ENCODE measurements at regions not wholly inside any gene's neighbourhood (a gene's known extent, or its start where the extent isn't known, plus 50 kb on each side); places are given as distances from the start of the nearest gene placed in this dataset.

DNA sequence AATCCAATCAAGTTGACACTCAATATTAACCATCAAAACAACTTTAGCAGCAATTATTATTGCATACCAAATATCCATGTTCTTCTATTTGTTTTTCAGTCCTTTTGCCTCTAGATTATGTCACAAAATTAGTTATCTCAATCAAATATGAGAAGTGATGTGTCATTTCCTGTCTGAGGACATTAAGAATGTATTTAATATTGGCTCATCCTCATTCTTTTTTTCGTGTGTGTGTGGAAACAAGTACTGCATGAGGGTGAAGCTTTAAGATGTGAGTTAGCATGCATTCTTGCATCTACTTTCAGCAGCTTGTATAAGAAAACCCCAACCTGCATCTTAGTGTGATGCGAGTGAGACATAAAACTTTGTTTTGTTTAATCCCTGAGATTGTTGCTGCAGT is 301.4 kb downstream of the GRIA2 start:
- intact Hi-C loops (cut with DNase I): no loop called here

DNA sequence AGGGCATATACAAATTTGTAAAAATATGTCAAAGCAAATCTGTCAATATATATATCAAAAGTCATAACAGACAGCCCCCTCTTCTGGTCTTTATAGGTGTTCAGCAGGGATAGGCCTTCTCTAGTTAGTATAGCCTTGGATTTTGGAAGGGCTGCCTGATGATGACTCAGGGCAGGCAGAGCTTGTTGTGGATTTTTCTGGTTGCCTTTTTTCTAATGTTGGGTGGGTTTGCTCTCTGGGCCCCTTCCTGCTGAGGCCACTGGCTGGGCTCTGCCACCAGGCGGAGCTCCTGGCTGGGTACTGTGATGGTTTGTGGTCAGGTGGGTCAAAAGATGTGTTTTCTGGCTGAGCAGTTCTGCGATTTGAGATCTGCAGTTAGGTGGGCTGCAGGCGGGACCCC is 294.2 kb downstream of the GRIA2 start:
- intact Hi-C loops (cut with DNase I): no loop called here
- no peak for DNase-seq

More for the DNA sequence above, 301.4 kb downstream of the GRIA2 start:
- no peak for DNase-seq

DNA sequence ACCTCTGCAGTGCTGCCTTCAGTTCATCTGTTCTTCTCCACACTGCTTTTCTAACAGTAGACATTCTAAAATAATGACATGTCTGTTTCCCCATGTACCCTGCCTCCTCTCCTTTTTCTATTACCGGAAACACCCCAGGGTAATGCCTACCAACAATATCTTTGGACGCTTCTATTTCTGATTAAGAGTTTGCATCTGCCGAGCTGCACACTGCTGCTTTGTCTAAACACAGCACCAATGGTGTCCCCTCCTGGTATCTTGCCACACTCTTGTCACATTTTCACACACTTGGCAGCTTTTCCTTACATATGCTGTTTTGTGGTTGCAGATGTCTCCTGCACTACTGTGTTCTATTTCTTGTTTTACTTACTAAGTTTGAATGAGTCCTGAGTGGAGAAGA is 288.8 kb downstream of the GRIA2 start:
- peak in 4 of 42 donors; percentile 3 to 19 (median 7) for DNase-seq
- intact Hi-C loops (cut with DNase I): no loop called here

DNA sequence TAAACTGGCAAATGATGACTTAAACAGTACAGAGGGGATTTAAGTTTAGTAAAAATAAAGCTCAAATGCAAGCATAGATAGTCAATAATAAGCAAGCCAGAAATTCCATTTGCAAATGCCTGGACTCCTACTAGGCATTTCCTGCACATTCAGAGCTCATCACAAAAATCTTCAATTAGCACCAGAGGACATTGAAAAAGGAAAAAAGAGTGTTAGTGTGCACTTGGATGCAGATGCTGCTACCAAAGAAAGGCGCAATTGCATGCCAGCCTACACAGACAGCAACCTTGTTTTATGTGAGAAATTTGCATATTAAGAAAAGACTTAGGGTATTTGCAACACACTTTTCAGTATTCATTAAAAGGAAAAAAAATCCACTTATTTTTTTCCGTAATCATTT is 282.1 kb downstream of the GRIA2 start:
- intact Hi-C loops (cut with DNase I): no loop called here
- DNase-seq: peak in 1 of 42 donors; percentile 11

DNA sequence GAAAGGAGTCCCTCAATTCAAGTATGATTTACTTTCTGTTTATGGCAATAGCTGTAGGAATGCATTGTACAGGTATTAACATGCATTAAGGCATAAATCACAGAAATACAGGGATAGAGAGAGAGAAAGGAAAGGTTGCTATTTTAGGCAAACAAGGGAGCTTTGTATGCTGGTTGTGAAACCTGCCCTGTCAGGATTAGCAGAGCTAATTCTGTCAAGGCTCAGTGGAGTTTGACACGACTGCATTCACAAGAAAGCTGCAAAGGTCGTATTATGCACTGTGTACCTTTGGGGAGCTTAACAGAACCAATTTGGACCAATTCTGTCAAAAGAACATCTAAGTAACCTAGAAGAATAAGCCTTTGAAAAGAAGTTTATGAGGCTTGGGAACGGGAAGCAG is 239.3 kb downstream of the GRIA2 start:
- DNase-seq: peak in 16 of 42 donors; percentile 7 to 61 (median 27)
- intact Hi-C loops (cut with DNase I): no loop called here

DNA sequence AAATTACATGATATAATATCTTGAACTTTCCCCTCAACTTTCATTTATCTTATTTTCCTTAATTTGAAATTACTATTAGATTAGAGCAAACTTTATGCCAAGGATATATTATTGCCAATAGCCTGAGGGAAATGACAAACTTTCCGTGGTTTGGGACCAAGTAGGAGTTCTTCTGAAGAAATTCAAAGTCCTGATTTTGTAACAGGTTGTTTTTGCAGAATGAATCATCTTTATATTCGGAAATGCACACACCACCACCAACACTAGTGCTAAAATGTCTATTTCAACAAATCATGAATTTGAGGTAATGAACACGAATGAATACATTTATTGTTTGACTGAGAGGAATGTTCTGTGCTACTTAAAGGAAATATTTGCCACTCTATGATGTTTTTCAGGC is 226.7 kb downstream of the GRIA2 start:
- intact Hi-C loops (cut with DNase I): no loop called here
- peak in 1 of 42 donors; percentile 13 for DNase-seq

DNA sequence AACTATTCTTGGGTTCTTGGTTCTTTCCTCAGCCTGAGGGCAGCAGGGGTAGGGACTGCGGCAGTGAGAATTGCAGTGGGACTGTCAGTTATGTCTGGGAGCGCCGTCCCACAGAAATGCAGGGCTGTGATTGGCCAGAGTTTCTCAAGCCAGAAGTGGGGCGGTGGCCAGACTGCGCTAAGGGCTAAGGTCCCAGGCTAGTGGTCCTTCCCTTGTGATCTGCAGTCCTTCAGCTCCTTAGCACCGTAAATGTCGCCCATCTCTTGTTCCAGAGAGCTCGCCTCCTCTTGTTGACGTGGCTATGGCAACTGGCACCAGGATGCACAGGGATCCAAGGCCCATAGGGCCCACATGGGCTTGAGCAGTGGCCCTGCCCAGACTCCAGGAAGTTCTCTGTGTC is 223.5 kb downstream of the GRIA2 start:
- no peak for DNase-seq
- intact Hi-C loops (cut with DNase I): no loop called here

DNA sequence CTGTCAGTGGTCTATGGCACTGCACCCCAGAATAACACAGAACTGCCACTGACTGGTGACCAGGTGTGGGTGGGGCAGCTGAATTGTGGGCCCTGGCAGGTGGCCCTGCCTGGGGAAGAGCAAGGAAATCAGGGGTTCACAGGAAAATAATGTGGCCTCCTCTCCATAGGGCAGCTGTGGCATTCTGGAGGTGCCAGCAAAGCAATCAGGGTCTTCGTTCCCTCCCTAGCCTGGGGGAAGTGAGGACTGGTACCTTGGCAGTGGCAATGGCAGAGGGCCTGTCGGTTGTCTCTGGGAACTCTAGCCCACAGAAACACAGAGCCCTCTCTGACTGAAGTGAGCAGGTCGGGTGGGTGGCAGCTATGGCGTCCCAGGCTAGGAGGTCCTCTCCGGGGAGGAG is 223.0 kb downstream of the GRIA2 start:
- no peak for DNase-seq
- intact Hi-C loops (cut with DNase I): no loop called here

DNA sequence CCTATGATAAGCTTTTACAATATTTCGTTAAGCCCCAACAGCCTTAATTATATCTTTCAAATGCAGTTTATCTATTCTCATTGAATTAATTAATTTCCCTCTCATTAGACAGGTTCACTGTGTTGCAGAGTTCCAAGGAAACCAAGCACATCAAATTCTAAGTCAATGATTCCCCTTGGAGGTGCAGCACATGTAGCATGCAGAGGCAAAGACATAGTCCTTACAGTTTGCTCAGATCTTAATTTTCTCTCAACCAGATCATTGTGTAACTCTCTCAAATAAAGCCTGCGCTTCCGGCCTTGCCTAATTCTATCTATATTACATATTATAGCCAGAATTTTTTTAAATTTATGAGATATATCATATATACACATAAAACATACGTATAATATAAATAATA is 205.4 kb downstream of the GRIA2 start:
- DNase-seq: no peak
- intact Hi-C loops (cut with DNase I): no loop called here

DNA sequence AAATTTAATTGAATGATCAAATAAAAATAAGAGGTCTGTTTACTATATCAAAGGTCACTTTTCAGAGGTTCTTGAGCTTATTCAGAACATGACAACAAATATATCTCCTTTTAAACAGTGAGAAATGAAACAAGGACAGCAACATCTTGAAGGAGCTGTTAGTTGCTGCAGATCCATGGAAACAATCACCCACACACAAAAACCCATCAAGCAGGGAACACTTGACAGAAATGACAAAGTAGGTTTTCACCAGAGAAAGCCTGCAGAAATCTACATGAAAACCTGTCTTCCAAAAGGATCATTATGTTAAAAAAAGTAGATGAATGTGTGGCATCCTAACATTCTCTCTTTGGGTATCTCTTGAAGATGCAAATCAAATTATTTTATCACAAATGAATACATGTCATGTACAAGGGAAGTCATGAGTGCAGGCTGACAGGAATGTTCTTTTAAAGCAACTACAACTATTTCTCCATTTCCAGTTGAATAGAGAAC is 203.0 kb downstream of the GRIA2 start:
- intact Hi-C loops (cut with DNase I): no loop called here
- peak in 9 of 42 donors; percentile 8 to 54 (median 31) for DNase-seq

DNA sequence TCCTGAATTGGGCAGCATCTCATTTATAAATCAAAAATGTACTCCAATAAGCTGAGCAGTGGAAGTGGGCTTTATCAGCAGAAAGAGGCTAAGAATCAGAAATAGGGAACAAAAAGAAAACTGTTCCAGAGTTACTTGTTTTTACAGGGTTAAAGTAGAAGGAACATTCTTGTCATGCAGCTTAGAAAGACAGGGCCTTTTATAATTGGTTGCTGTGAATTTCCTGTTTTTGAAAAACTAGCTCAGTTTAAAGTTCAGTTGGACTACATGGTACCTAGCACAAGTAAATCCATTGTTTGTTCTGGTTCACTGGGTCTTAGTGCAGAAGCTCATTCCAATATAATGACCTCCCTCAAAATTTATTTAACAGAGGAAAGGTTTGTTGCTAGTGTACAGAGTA is 200.8 kb downstream of the GRIA2 start:
- DNase-seq: no peak

More for the DNA sequence above, 200.8 kb downstream of the GRIA2 start:
- intact Hi-C loops (cut with DNase I): no loop called here
